Ovary (tissue), 7 donors: ENCODE measurements at regions not wholly inside any gene's neighbourhood (a gene's known extent, or its start where the extent isn't known, plus 50 kb on each side); places are given as distances from the start of the nearest gene placed in this dataset.

Source experiments
- DNase-seq, 5 donors: peaks; one replicate each; pipeline ENCODE4 v3.0.0-alpha.2; 2019 to 2020
- H3K27ac ChIP-seq, 2 donors: fragments of 200-600 bp; one replicate each; pipeline versions ENCODE4 v1.5.1 to v1.8.0; 2019 to 2022
- H3K27me3 ChIP-seq: fragments of 200-600 bp; one replicate; pipeline ENCODE4 v1.8.0; 2022
- H3K36me3 ChIP-seq: fragments of 200-600 bp; sonication (generic); one replicate; pipeline ENCODE4 v1.5.1; 2019
- H3K4me1 ChIP-seq: one replicate; pipeline ENCODE4 v1.8.1; 2013; ENCODE audit warnings: mild to moderate bottlenecking, moderate library complexity; ENCODE audit not compliant: insufficient read depth
- H3K4me3 ChIP-seq: fragments of 200-600 bp; sonication (generic); one replicate; pipeline ENCODE4 v1.5.1; 2017
- H3K9me3 ChIP-seq, 2 donors: fragments of 200-600 bp in 1 of 2; sonication (generic) in 1 of 2; one replicate each; pipeline versions ENCODE4 v1.5.1 to v1.8.1; 2013 to 2019; ENCODE audit warnings: mild to moderate bottlenecking in 1 of 2, moderate library complexity in 1 of 2
- EP300 ChIP-seq: sonication (generic); formaldehyde crosslinking; IDR thresholded peaks from one replicate; pipeline ENCODE4 v1.6.1; 2017; ENCODE audit warnings: antibody characterized with exemption
- POLR2A ChIP-seq: fragments of 450-650 bp; IDR thresholded peaks from one replicate; pipeline ENCODE4 v1.6.1; 2017; ENCODE audit warnings: antibody characterized with exemption, mild to moderate bottlenecking, moderate library complexity
- WGBS, 3 donors: extraction: QIAGEN DNeasy Blood & Tissue Kit in 1 of 3; methylation state at CpG; one replicate each; pipeline versions ENCODE4 v1.1.5 to v1.1.7; 2013 to 2017; 5-methylcytosine and 5-hydroxymethylcytosine counted together
- intact Hi-C, 4 donors: fragments of 100-400 bp; cut with DNase I; formaldehyde crosslinking; loops; one replicate each; pipeline versions ENCODE4 v1.11.0 to v1.15.1; 2022 to 2023
- TF ChIP-seq, protein P1 (sequence below), 3 donors: fragments of 450-650 bp in 2 of 3; fragments of 200-600 bp in 1 of 3; IDR thresholded peaks; one replicate each; pipeline versions ENCODE4 v1.5.1 to v1.8.0; 2016 to 2022; ENCODE audit warnings: antibody characterized with exemption in 3 of 3, mild to moderate bottlenecking in 1 of 3
- donor health status: DM: no; HTN: no; CAD: no; lungs with moderate emphysema.
- donor health status: DM: no; HTN: no; CAD: no.
- donor health status: Bipolar disorder and iron deficiency.
- donor health status: DM: no; HTN: no; CAD: no.
- donor health status: DM: yes; HTN: yes; CAD: no.

- H3K27ac ChIP-seq = no peak overlapping the region
- H3K27me3 ChIP-seq = no peaks in the 10 kb centered on the region
- H3K4me1 ChIP-seq = no peaks in the 10 kb centered on the region
- TF ChIP-seq EP300 (no peak), POLR2A (no peak)
- TF ChIP-seq, protein P1, sequence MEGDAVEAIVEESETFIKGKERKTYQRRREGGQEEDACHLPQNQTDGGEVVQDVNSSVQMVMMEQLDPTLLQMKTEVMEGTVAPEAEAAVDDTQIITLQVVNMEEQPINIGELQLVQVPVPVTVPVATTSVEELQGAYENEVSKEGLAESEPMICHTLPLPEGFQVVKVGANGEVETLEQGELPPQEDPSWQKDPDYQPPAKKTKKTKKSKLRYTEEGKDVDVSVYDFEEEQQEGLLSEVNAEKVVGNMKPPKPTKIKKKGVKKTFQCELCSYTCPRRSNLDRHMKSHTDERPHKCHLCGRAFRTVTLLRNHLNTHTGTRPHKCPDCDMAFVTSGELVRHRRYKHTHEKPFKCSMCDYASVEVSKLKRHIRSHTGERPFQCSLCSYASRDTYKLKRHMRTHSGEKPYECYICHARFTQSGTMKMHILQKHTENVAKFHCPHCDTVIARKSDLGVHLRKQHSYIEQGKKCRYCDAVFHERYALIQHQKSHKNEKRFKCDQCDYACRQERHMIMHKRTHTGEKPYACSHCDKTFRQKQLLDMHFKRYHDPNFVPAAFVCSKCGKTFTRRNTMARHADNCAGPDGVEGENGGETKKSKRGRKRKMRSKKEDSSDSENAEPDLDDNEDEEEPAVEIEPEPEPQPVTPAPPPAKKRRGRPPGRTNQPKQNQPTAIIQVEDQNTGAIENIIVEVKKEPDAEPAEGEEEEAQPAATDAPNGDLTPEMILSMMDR (IDR thresholded peaks at IDR 0.05) = no peak
- DNase-seq = no peak
- H3K9me3 ChIP-seq = no peaks in the 10 kb centered on the region
- H3K4me3 ChIP-seq = no peak overlapping the region
- intact Hi-C loops = no loop called here
- WGBS, 3 donors = 94 to 98% (median 97%) methylated on average over 3 of the region's 3 CpGs
- no peaks in the 10 kb centered on the region for H3K36me3 ChIP-seq
These were observed 298.0 kb downstream of the TRIB2 start for GRCh38 chr2:13014783-13015182.

GRCh38 chr2:13015532-13016320 lies 299.0 kb downstream of the TRIB2 start:
- intact Hi-C loops = no loop called here
- DNase-seq = no peak
- 83 to 91% (median 86%) methylated on average over 2 of the region's 2 CpGs for WGBS, 3 donors

GRCh38 chr2:13018490-13018889 lies 301.8 kb downstream of the TRIB2 start:
- H3K4me1 ChIP-seq = no peaks in the 10 kb centered on the region
- H3K27me3 ChIP-seq = no peaks in the 10 kb centered on the region
- H3K9me3 ChIP-seq = no peaks in the 10 kb centered on the region
- no peak overlapping the region for H3K27ac ChIP-seq
- H3K36me3 ChIP-seq = no peaks in the 10 kb centered on the region
- H3K4me3 ChIP-seq = no peak overlapping the region
- TF ChIP-seq, protein P1 (IDR thresholded peaks at IDR 0.05) = no peak
- no peak for TF ChIP-seq POLR2A
- TF ChIP-seq EP300 = no peak
- intact Hi-C loops = no loop called here
- 82 to 91% (median 89%) methylated on average over 2 of the region's 2 CpGs for WGBS, 3 donors
- DNase-seq = no peak

More at GRCh38 chr2:13015532-13016320, 299.0 kb downstream of the TRIB2 start:
- Histone ChIP-seq H3K27me3 (no peaks in the 10 kb centered on the region), H3K4me1 (no peaks in the 10 kb centered on the region), H3K9me3 (no peaks in the 10 kb centered on the region), H3K36me3 (no peaks in the 10 kb centered on the region), H3K27ac (no peak overlapping the region), H3K4me3 (no peak overlapping the region)
- TF ChIP-seq EP300 = no peak
- TF ChIP-seq, protein P1 (IDR thresholded peaks at IDR 0.05) = no peak
- TF ChIP-seq POLR2A = no peak

GRCh38 chr2:13019781-13020180 lies 303.0 kb downstream of the TRIB2 start:
- WGBS, 3 donors = 95 to 96% (median 96%) methylated on average over 3 of the region's 3 CpGs
- no peak overlapping the region for H3K27ac ChIP-seq
- intact Hi-C loops = no loop called here
- no peaks in the 10 kb centered on the region for H3K36me3 ChIP-seq
- no peaks in the 10 kb centered on the region for H3K4me1 ChIP-seq
- no peak overlapping the region for H3K4me3 ChIP-seq
- no peaks in the 10 kb centered on the region for H3K27me3 ChIP-seq
- no peak for DNase-seq
- no peaks in the 10 kb centered on the region for H3K9me3 ChIP-seq
- no peak for TF ChIP-seq EP300
- TF ChIP-seq POLR2A = no peak
- TF ChIP-seq, protein P1 (IDR thresholded peaks at IDR 0.05) = no peak
